ENCODE measurements at regions not wholly inside any gene's neighbourhood (a gene's known extent, or its start where the extent isn't known, plus 50 kb on each side); places are given as distances from the start of the nearest gene placed in this dataset.

GRCh38 chr5:97495301-97495700, 312.3 kb upstream of the RIOK2 start:
- Histone ChIP-seq H3K56ac (replicated peaks; ENCODE audit: insufficient read length, low read depth, low read length) (no peak overlapping the region), H4K91ac (replicated peaks; ENCODE audit: insufficient read length, low read length) (no peak overlapping the region), H4K8ac (ENCODE audit: extremely low read depth, insufficient read depth, low read length) (no peak overlapping the region), H3K4me3 (ENCODE audit: extremely low read depth in 1 of 4, insufficient read depth in 2 of 4, low read depth in 3 of 4, low read length in 4 of 4) (no peak overlapping the region), H3K79me1 (ENCODE audit: low read depth, low read length) (no peaks in the 10 kb centered on the region), H2BK12ac (ENCODE audit: low read depth, low read length) (no peak overlapping the region), H3K27me3 (replicated peaks in 1 of 4; ENCODE audit: control insufficient read depth in 3 of 4, extremely low read depth in 1 of 4, insufficient read depth in 3 of 4, low read length in 3 of 4) (no peaks in the 10 kb centered on the region), H3K23me2 (ENCODE audit: low read depth, low read length) (no peaks in the 10 kb centered on the region), H2AFZ (ENCODE audit: low read length) (no peak overlapping the region), H2BK20ac (ENCODE audit: low read length) (no peak overlapping the region), H3K14ac (ENCODE audit: insufficient read length) (no peak overlapping the region), H2BK120ac (replicated peaks; ENCODE audit: low read depth, low read length) (no peak overlapping the region), H3K23ac (ENCODE audit: insufficient read length) (no peak overlapping the region), H3K4ac (replicated peaks; ENCODE audit: insufficient read length, low read depth, low read length) (no peak overlapping the region), H3K79me2 (ENCODE audit: control insufficient read depth in 1 of 2, insufficient read depth in 2 of 2, low read length in 2 of 2) (no peaks in the 10 kb centered on the region), H3K27ac (ENCODE audit: low read depth, low read length) (no peak overlapping the region), H4K5ac (ENCODE audit: insufficient read length, low read depth, low read length) (no peak overlapping the region), H3K4me2 (ENCODE audit: insufficient read depth in 1 of 2, low read depth in 2 of 2, low read length in 2 of 2) (no peak overlapping the region), H3K36me3 (ENCODE audit: control insufficient read depth in 2 of 4, insufficient read depth in 4 of 4, low read length in 3 of 4) (no peaks in the 10 kb centered on the region), H2BK5ac (ENCODE audit: low read depth, low read length) (no peak overlapping the region), H3K4me1 (replicated peaks in 1 of 4; ENCODE audit: control insufficient read depth in 3 of 4, insufficient read depth in 4 of 4, low read length in 3 of 4) (no peaks in the 10 kb centered on the region), H3K9ac (replicated peaks in 1 of 4; ENCODE audit: extremely low read depth in 1 of 4, low read depth in 3 of 4, low read length in 3 of 4) (no peak overlapping the region), H3K18ac (ENCODE audit: extremely low read depth, low read length) (no peak overlapping the region), H2BK15ac (ENCODE audit: low read length) (no peak overlapping the region), H3K9me3 (ENCODE audit: insufficient read depth in 2 of 2, low read depth in 1 of 2, low read length in 1 of 2) (no peaks in the 10 kb centered on the region), H2AK5ac (ENCODE audit: low read depth, low read length) (no peak overlapping the region), H4K20me1 (replicated peaks in 1 of 2; ENCODE audit: control insufficient read depth in 1 of 2, insufficient read depth in 2 of 2, low read length in 2 of 2) (no peaks in the 10 kb centered on the region)
- ChIA-PET POLR2A (ENCODE audit: partially characterized antibody) (no interaction called here), CTCF (ENCODE audit: partially characterized antibody) (interaction anchor here (0.8 to 1.3 kb wide), 3 partner anchors 38 to 264 kb away, joined by 3 read pairs; no protein-coding TSS in a partner anchor)
- FAIRE-seq (no peak), DNase-seq (ENCODE audit: low read depth in 1 of 2, low spot score in 2 of 2) (no peak)
- TF ChIP-seq KDM5A (IDR thresholded peaks at IDR 0.05; ENCODE audit: low read length) (no peak), E2F6 (IDR thresholded peaks at IDR 0.05) (no peak), MAX (IDR thresholded peaks at IDR 0.05) (no peak), TBP (IDR thresholded peaks at IDR 0.05; ENCODE audit: low read depth, low read length) (no peak), HDAC6 (IDR thresholded peaks at IDR 0.05; ENCODE audit: low read depth, low read length) (no peak), GTF2F1 (IDR thresholded peaks at IDR 0.05; ENCODE audit: borderline replicate concordance, low read depth, low read length) (no peak), CEBPB (IDR thresholded peaks at IDR 0.05; ENCODE audit: low read depth, low read length) (no peak), ATF2 (IDR thresholded peaks at IDR 0.05; ENCODE audit: low read length) (no peak), RNF2 (IDR thresholded peaks at IDR 0.05; ENCODE audit: borderline replicate concordance, low read depth, low read length, missing control alignments, poor library complexity, severe bottlenecking) (no peak), FOSL1 (IDR thresholded peaks at IDR 0.05; ENCODE audit: insufficient read depth, low read depth, low read length) (no peak), SIN3A (conservative IDR thresholded peaks at IDR 0.05 in 1 of 2, IDR thresholded peaks at IDR 0.05 in 1 of 2; ENCODE audit: low read depth in 1 of 2, low read length in 2 of 2) (no peak), CREB1 (IDR thresholded peaks at IDR 0.05) (no peak)

All from H1 (cell line).